Uterus (tissue), 2 donors: ENCODE measurements at regions not wholly inside any gene's neighbourhood (a gene's known extent, or its start where the extent isn't known, plus 50 kb on each side); places are given as distances from the start of the nearest gene placed in this dataset.

ENCODE experiments used
- POLR2A ChIP-seq, 2 donors: fragments of 450-650 bp; IDR thresholded peaks; one replicate each; pipeline ENCODE4 v1.6.1; 2016; ENCODE audit warnings: antibody characterized with exemption in 2 of 2, mild to moderate bottlenecking in 1 of 2, moderate library complexity in 1 of 2
- TF ChIP-seq, protein P1 (sequence below), 4 experiments: fragments of 200-600 bp in 2 of 4; fragments of 450-650 bp in 2 of 4; sonication (generic) in 2 of 4; IDR thresholded peaks; one replicate each; pipeline ENCODE4 v1.5.1; 2016 to 2019; ENCODE audit warnings: antibody characterized with exemption in 4 of 4, mild to moderate bottlenecking in 2 of 4, moderate library complexity in 1 of 4

DNA sequence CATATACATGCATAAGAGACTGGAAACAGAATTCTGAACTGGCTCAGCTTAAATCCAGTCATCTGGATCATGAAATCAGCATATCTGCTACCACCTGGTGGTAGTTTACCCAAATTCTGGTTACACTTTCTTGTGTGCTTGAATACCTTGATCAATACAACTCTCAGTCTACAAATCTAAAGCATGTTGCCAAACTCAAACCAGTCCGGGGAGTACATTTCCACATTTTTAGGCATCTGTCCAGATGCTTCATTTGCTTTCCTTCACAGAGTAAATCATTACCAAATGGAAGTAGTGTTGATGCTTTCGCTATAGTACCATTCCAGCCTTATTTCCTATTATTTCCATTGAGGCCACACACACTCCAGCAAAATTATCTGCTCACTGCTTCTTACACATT, 126.4 kb downstream of the P2RY1 start:
- TF ChIP-seq, protein P1, sequence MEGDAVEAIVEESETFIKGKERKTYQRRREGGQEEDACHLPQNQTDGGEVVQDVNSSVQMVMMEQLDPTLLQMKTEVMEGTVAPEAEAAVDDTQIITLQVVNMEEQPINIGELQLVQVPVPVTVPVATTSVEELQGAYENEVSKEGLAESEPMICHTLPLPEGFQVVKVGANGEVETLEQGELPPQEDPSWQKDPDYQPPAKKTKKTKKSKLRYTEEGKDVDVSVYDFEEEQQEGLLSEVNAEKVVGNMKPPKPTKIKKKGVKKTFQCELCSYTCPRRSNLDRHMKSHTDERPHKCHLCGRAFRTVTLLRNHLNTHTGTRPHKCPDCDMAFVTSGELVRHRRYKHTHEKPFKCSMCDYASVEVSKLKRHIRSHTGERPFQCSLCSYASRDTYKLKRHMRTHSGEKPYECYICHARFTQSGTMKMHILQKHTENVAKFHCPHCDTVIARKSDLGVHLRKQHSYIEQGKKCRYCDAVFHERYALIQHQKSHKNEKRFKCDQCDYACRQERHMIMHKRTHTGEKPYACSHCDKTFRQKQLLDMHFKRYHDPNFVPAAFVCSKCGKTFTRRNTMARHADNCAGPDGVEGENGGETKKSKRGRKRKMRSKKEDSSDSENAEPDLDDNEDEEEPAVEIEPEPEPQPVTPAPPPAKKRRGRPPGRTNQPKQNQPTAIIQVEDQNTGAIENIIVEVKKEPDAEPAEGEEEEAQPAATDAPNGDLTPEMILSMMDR (IDR thresholded peaks at IDR 0.05), result peak in 1 of 4 experiments; percentile 28
- TF ChIP-seq POLR2A (IDR thresholded peaks at IDR 0.05), result no peak
